ENCODE measurements at regions not wholly inside any gene's neighbourhood (a gene's known extent, or its start where the extent isn't known, plus 50 kb on each side); places are given as distances from the start of the nearest gene placed in this dataset.
"Not testable (repeated sequence)": the region's sequence is repeated elsewhere in the genome, so short reads cannot be mapped to it uniquely, and the experiment has no call there.

DNA sequence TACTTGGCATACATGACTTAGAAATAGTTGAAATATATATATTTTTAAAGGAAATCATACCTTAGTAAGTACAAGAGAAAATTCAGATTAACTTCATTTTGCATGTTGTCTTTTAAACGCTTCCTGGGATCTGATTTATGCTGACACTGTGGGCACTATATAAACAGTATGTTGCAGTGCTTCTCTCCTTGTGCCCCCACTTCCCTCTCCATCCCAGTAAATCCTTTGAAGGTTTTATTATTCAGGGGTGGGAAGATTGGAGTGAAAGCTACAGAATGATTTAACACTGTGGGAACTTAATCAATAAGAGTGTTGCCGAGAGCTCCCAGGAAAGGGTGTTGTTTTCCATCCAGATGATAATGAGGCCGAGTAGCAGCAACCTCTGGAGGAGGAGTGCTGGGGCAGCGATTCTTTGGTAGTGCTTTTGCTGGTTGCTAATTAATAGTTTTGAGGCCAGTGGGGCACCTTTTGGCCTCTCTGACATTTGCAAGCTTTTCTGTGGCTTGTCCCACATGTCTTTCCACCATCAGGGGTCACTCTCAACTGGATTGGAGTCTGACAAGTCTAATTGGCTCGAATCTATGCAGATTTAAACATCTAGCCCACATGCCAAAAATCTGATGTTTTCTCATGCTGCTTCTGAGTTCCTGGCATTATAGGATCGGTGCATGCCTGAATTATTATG, 183.0 kb upstream of the MMS22L start:
- H3K4me1 Mint-ChIP-seq = no peaks in the 10 kb centered on the region
- no peak overlapping the region for H3K4me3 Mint-ChIP-seq
- H3K27ac Mint-ChIP-seq = no peak overlapping the region
- no peak for DNase-seq
- no peaks in the 10 kb centered on the region for H3K36me3 Mint-ChIP-seq (ENCODE audit: low read depth)
- no peak for ATAC-seq
- H3K9me3 Mint-ChIP-seq = no peaks in the 10 kb centered on the region
- H3K27me3 Mint-ChIP-seq = peaks cover 5% of the 10 kb centered on the region

DNA sequence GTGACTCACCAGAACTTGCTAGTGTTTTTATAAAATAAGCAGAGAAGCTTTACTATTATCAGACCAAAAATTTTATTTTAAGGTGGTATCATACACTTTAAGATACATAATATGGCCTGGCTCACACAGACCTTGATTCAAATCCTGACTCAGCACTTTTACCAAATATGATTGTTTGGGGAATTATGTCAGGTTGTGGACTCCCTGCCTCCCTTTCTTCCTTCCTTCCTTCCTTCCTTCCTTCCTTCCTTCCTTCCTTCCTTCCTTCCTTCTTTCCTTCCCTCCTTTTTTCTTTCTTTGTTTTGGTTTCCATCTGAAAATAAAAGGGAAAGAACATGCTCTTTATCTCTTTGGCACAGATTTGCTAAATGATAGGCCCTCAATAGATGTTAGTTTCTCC, 186.0 kb upstream of the MMS22L start:
- H3K36me3 Mint-ChIP-seq (ENCODE audit: low read depth) = no peaks in the 10 kb centered on the region
- H3K4me1 Mint-ChIP-seq = no peaks in the 10 kb centered on the region
- H3K27ac Mint-ChIP-seq = no peak overlapping the region
- no peaks in the 10 kb centered on the region for H3K9me3 Mint-ChIP-seq
- no peak for ATAC-seq
- H3K27me3 Mint-ChIP-seq = peaks cover 5% of the 10 kb centered on the region
- no peak overlapping the region for H3K4me3 Mint-ChIP-seq
- no peak for DNase-seq

GRCh38 chr6:97469451-97469850, 186.4 kb upstream of the MMS22L start:
- Mint-ChIP-seq H3K27ac (no peak overlapping the region), H3K27me3 (peaks cover 5% of the 10 kb centered on the region), H3K4me3 (no peak overlapping the region), H3K9me3 (no peaks in the 10 kb centered on the region), H3K4me1 (no peaks in the 10 kb centered on the region), H3K36me3 (ENCODE audit: low read depth) (no peaks in the 10 kb centered on the region)
- DNase-seq = no peak
- ATAC-seq = no peak

GRCh38 chr6:97470322-97470721, 187.3 kb upstream of the MMS22L start:
- no peaks in the 10 kb centered on the region for H3K36me3 Mint-ChIP-seq (ENCODE audit: low read depth)
- no peak overlapping the region for H3K27ac Mint-ChIP-seq
- H3K9me3 Mint-ChIP-seq = no peaks in the 10 kb centered on the region
- H3K4me1 Mint-ChIP-seq = no peaks in the 10 kb centered on the region
- H3K4me3 Mint-ChIP-seq = no peak overlapping the region
- no peak for DNase-seq
- ATAC-seq = no peak
- H3K27me3 Mint-ChIP-seq = peaks cover 5% of the 10 kb centered on the region

- ATAC-seq = no peak
- no peak overlapping the region for H3K27ac Mint-ChIP-seq
- H3K4me1 Mint-ChIP-seq = no peaks in the 10 kb centered on the region
- H3K27me3 Mint-ChIP-seq = peaks cover 5% of the 10 kb centered on the region
- H3K9me3 Mint-ChIP-seq = no peaks in the 10 kb centered on the region
- no peaks in the 10 kb centered on the region for H3K36me3 Mint-ChIP-seq (ENCODE audit: low read depth)
- DNase-seq = no peak
- H3K4me3 Mint-ChIP-seq = no peak overlapping the region
These were observed 191.0 kb upstream of the MMS22L start for GRCh38 chr6:97473979-97474378.

DNA sequence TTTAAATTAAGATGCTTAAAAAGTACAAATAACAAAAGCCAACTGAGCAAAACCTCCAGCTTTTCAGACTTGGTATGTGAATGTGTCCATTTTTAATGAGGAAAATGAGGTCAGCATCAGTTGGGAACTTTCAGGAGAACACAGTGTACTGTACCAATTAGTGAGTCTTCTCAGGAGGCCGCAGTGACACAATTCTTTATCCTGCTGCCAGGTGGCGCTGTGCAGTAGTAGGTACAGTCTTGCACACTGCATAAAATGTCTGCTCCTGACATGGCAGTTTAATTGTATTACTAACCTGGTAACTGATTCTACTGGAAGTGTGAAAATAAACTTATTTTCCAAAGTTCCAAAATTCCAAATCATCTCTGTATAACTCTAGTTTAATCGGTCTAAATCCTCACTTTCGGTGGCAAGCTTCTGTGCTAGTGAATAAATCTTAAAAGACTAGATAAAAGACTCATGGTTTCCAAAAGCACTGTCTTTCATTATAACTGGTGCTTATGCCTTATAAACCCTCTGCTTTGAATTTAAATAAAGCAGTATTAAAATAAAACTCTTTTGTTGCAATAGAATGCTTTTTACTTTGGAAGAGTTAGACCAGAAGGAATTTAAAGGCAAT, 214.8 kb upstream of the MMS22L start:
- Mint-ChIP-seq H3K36me3 (ENCODE audit: low read depth) (no peaks in the 10 kb centered on the region), H3K9me3 (no peaks in the 10 kb centered on the region), H3K4me3 (no peak overlapping the region), H3K27me3 (peaks cover 6% of the 10 kb centered on the region), H3K27ac (no peak overlapping the region), H3K4me1 (no peaks in the 10 kb centered on the region)
- DNase-seq (peak; percentile 55), ATAC-seq (peak; percentile 93)

- Mint-ChIP-seq H3K27me3 (peaks cover 6% of the 10 kb centered on the region), H3K4me3 (no peak overlapping the region), H3K9me3 (no peaks in the 10 kb centered on the region), H3K36me3 (ENCODE audit: low read depth) (no peaks in the 10 kb centered on the region), H3K27ac (no peak overlapping the region), H3K4me1 (no peaks in the 10 kb centered on the region)
- ATAC-seq (no peak), DNase-seq (no peak)
These were observed 218.8 kb upstream of the MMS22L start for GRCh38 chr6:97501853-97502252.

DNA sequence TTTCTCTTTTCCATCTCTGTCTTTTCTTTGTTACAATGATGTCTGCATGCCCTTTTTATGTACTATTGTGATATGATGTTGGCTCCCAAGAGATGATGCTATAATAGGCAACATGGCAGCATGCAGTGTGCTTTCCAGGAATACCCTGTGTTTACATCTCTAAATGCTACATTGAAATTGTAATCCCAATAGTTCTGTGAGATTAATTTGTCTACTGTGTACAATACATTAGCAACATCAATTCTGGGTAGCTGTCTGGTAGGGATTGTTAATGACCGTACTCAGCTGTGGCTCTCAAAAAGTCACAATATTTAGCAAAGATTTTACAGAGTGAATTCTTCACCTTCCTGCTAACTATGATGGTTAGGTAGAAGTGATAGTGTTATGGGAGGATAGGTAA, 225.6 kb upstream of the MMS22L start:
- Mint-ChIP-seq H3K36me3 (ENCODE audit: low read depth) (no peaks in the 10 kb centered on the region), H3K27me3 (peaks cover 2% of the 10 kb centered on the region), H3K4me1 (no peaks in the 10 kb centered on the region), H3K27ac (no peak overlapping the region), H3K9me3 (no peaks in the 10 kb centered on the region), H3K4me3 (no peak overlapping the region)
- DNase-seq = no peak
- ATAC-seq = no peak

DNA sequence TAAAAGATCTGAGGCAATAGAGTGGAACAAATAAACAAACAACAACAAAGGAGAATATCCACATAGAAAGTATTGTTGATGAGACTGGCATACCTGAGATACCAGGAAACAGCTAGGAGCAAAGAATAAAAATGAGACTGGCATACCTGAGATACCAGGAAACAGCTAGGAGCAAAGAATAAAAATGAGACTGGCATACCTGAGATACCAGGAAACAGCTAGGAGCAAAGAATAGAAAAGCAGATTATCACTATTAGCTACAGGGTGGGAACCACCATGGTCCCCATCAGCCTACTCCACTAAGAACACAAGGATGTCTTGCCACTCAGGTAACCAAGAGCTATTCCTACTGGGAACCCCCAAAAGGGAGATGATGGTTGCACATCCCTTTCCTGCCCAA, 230.2 kb upstream of the MMS22L start:
- not testable (repeated sequence) for H3K36me3 Mint-ChIP-seq (ENCODE audit: low read depth); H3K9me3 Mint-ChIP-seq; H3K27me3 Mint-ChIP-seq; ATAC-seq; H3K27ac Mint-ChIP-seq; H3K4me3 Mint-ChIP-seq; H3K4me1 Mint-ChIP-seq; DNase-seq

DNA sequence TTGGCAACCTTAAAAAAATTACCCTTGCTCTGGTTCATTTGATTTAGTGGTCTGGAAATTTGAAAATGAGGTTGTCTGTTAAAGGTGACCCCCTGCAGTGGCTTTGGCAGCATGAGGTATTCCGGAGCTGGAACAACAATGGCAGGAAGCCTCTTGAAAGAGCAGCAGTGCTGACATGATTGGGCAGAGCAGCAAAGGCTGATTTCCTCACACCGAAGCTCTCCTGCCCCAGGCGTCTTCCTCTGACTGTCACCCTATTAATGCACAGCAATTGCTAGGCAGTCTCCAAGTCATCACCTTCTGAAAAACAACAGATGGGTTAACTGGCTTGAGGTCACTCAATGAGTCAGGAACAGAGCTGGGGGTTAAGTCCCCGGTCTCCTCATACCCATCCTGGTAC, 241.8 kb upstream of the MMS22L start:
- no peaks in the 10 kb centered on the region for H3K9me3 Mint-ChIP-seq
- H3K27ac Mint-ChIP-seq = no peak overlapping the region
- H3K36me3 Mint-ChIP-seq (ENCODE audit: low read depth) = no peaks in the 10 kb centered on the region
- ATAC-seq = no peak
- peaks cover 1% of the 10 kb centered on the region for H3K27me3 Mint-ChIP-seq
- DNase-seq = no peak
- no peaks in the 10 kb centered on the region for H3K4me1 Mint-ChIP-seq
- H3K4me3 Mint-ChIP-seq = no peak overlapping the region

DNA sequence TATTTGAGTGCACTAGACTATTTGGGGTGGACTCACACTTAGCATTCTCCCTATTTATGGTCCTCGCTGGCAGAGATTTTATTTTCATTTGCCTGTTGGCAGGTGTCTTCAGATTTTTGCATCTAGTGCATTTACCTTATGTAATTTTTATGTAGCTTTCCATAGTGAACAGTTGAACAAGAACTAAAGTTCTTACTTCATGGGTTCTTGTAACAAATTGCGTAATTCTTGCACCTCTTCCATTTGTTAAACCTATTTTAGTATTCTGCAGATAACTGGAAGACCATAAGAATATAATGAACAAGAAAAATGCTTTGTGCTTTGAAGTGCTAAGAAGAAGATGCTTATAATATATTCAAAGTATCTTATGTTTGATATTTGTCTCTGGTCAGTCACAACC, 252.8 kb upstream of the MMS22L start:
- H3K9me3 Mint-ChIP-seq = no peaks in the 10 kb centered on the region
- no peak overlapping the region for H3K27ac Mint-ChIP-seq
- no peak for ATAC-seq
- no peaks in the 10 kb centered on the region for H3K36me3 Mint-ChIP-seq (ENCODE audit: low read depth)
- H3K4me3 Mint-ChIP-seq = no peak overlapping the region
- no peaks in the 10 kb centered on the region for H3K27me3 Mint-ChIP-seq
- DNase-seq = no peak
- H3K4me1 Mint-ChIP-seq = no peaks in the 10 kb centered on the region

- H3K9me3 Mint-ChIP-seq = peaks cover 5% of the 10 kb centered on the region
- H3K4me3 Mint-ChIP-seq = no peak overlapping the region
- no peaks in the 10 kb centered on the region for H3K27me3 Mint-ChIP-seq
- no peaks in the 10 kb centered on the region for H3K36me3 Mint-ChIP-seq (ENCODE audit: low read depth)
- H3K4me1 Mint-ChIP-seq = no peaks in the 10 kb centered on the region
- ATAC-seq (no peak), DNase-seq (no peak)
- no peak overlapping the region for H3K27ac Mint-ChIP-seq
These were observed 265.3 kb upstream of the MMS22L start for GRCh38 chr6:97548354-97548753.

GRCh38 chr6:97557355-97557754, 274.3 kb upstream of the MMS22L start:
- ATAC-seq = no peak
- Mint-ChIP-seq H3K36me3 (ENCODE audit: low read depth) (no peaks in the 10 kb centered on the region), H3K27me3 (no peaks in the 10 kb centered on the region), H3K4me1 (no peaks in the 10 kb centered on the region), H3K9me3 (peaks cover 2% of the 10 kb centered on the region), H3K27ac (no peak overlapping the region), H3K4me3 (no peak overlapping the region)
- no peak for DNase-seq

DNA sequence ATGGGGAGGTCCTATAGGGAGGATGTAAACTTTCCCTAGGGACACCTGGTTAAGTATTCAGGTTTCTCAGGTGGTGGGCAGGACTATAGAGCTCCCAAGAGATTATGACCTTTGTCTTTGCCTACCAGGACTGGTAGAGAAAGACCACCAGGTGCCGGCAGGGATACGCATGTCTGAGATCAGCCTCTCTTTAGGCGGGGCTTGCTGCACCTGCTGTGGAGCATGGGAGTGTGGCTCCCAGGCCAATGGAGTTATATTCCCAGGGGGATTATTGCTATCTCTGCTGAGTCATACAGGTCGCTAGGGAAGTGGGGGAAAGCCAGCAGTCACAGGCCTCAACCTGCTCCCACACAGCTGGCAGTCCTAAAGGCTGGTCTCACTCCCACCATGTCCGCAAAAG, 280.5 kb upstream of the MMS22L start:
- H3K27ac Mint-ChIP-seq = no peak overlapping the region
- peaks cover 8% of the 10 kb centered on the region for H3K9me3 Mint-ChIP-seq

DNA sequence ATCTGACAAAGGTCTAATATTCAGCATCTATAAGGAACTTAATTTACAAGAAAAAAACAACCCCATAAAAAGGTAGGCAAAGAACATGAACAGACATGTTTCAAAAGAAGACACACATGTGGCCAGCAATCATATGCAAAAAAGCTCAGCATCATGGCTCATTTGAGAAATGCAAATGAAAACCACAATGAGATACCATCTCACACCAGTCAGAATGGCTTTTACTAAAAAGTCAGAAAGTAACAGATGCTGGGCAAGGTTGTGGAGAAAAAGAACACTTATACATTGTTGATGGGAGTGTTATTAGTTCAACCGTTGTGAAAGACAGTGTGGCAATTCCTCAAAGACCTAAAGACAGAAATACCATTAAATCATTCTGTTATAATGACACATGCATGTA, 289.9 kb upstream of the MMS22L start:
- H3K27ac Mint-ChIP-seq = no peak overlapping the region
- no peaks in the 10 kb centered on the region for H3K4me1 Mint-ChIP-seq
- H3K27me3 Mint-ChIP-seq = no peaks in the 10 kb centered on the region

More for the DNA sequence above, 280.5 kb upstream of the MMS22L start:
- Mint-ChIP-seq H3K27me3 (no peaks in the 10 kb centered on the region), H3K4me1 (no peaks in the 10 kb centered on the region), H3K36me3 (ENCODE audit: low read depth) (no peaks in the 10 kb centered on the region), H3K4me3 (no peak overlapping the region)
- ATAC-seq (no peak), DNase-seq (no peak)

DNA sequence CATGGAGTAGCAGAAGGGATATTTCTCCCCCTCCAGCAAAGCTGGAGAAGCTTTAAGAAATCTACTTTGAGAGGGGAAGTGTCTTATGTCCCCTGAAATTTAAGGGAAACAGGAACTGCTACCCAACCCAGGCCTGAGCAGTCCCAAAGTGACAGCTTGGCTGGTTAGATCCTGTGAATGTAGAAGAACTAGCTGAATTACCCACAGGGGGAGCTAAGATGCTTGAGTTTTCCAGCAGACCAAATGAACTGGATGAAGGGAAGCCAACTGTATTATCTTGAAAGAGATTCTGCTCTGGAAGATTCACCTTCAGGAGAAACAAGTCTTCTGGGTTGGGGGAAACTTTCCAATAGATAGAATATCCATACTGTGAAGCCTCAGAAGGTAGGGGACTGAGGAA, 303.3 kb upstream of the MMS22L start:
- no peak overlapping the region for H3K4me3 Mint-ChIP-seq
- H3K27me3 Mint-ChIP-seq = no peaks in the 10 kb centered on the region
- no peaks in the 10 kb centered on the region for H3K9me3 Mint-ChIP-seq
- ATAC-seq (no peak), DNase-seq (no peak)
- no peaks in the 10 kb centered on the region for H3K4me1 Mint-ChIP-seq
- H3K27ac Mint-ChIP-seq = no peak overlapping the region
- H3K36me3 Mint-ChIP-seq (ENCODE audit: low read depth) = no peaks in the 10 kb centered on the region

More for the DNA sequence above, 289.9 kb upstream of the MMS22L start:
- ATAC-seq (no peak), DNase-seq (no peak)
- Mint-ChIP-seq H3K36me3 (ENCODE audit: low read depth) (no peaks in the 10 kb centered on the region), H3K9me3 (no peaks in the 10 kb centered on the region), H3K4me3 (no peak overlapping the region)

Data from activated naive CD8-positive, alpha-beta T cell treated with anti-CD3 and anti-CD28 coated beads, Interleukin-2, amount 50 U/mL, for 24 hours (primary cell).